Stimulated activated CD4-positive, alpha-beta T cell treated with anti-CD3 and anti-CD28 coated beads, Interleukin-15, amount 100 ng/mL, for 1 hour (primary cell): ENCODE measurements at regions not wholly inside any gene's neighbourhood (a gene's known extent, or its start where the extent isn't known, plus 50 kb on each side); places are given as distances from the start of the nearest gene placed in this dataset.

ENCODE experiments used
- DNase-seq, 2 donors: peaks; one replicate each; pipeline ENCODE4 v3.0.0-alpha.2; 2020; ENCODE audit warnings: low read depth in 1 of 2, low spot score in 1 of 2

DNA sequence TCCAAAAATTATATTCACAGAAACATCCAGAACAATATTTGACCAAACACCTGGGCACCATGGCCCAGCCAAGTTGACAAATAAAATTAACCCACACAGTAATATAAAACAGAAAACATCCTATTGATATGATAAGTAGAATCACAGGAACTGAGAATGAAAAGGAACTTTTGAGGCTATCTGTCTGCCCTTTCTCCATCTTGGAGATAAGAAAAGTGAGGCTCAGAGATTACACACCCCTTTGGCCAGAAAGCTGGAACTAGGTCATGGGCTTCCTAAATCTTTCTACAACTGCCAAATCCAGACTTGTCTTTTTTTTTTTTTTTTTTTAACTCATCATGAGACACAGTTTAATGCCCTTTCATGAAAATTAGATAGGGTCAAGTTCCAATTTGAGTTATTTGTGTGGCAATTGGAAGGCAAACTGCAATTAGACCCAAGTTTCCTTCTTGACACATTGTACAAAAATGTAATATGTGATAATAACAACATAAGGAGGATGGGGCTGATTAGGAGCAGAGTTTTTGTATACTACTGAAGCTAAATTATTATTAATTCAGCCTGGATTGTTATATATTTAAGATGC is 137.2 kb downstream of the RPL22L1 start:
- no peak for DNase-seq

DNA sequence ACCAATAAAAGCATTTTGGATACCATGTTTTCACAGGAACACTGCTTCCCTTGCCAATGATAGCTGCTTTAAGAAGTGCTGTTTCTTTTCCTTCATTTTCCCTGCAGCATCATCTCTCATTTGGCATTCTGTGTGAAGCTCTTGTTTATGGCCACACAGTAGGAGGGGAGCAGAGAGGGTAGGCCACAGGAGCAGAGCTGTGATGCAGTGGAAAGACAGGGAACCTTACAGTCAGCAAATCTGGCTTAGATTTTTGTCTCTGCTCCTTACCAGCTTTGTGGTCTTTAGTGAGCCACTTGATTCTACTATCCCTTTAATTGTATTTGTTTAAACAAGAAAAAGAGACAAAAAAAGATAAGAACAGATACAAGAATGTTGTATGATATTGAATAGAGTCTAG is 138.7 kb downstream of the RPL22L1 start:
- no peak for DNase-seq

- DNase-seq: no peak
These were observed 139.8 kb downstream of the RPL22L1 start for GRCh38 chr3:170730071-170730812.

DNA sequence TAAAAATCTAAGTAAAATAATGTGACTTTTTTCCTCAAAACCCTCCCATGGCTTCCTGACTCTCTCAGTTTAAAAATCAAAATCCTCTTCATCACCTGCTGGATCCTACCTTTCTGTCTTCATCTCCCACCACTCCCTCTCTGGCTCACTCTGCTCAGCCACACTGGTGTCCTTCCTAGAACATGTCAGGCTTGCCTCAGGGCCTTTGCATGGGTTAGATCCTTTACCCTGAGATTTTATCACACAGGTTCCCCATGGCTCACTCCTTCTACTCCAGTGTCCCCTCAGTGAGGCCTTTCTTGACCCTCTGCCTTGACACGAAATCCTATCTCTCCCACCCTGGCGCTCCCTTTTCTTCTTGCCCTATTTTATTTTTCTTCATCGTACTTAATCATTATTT is 141.8 kb downstream of the RPL22L1 start:
- no peak for DNase-seq

GRCh38 chr3:170727754-170728153 is 141.9 kb upstream of the SLC7A14 start:
- DNase-seq: no peak

GRCh38 chr3:170726976-170727661 is 141.2 kb upstream of the SLC7A14 start:
- no peak for DNase-seq

GRCh38 chr3:170725285-170725731 is 139.4 kb upstream of the SLC7A14 start:
- no peak for DNase-seq

DNA sequence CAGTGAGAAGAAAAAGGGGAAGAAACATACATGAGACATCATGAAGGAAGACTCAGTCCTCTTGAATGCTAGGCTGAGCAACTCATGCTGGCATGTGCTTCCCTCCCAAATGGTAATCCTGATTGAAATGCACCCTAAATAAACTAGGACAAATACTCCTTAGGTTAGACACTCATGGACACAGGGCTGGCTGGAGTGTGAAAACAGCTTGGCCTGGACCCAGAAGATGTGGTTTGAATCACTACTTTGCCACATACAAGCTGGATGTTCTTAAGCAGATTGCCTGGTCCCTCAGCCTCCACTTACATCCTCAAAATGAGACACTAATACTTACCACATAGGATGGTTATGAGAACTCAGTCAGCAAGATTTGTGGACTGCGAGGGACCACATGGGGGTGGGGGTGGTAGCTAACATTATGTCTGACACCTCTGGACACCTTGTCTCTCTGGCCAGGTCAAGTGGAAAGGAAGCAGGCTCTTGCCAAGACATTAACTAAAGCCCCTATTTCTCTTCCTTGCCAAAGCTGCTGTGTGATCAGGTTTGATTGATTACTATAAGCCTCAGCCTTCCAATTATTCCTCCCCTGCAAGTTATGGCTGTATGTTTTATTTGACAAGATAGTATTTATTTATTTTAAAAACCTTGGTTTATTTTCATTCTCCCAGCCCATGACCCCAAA is 138.9 kb upstream of the SLC7A14 start:
- no peak for DNase-seq

GRCh38 chr3:170723241-170723640 is 137.4 kb upstream of the SLC7A14 start:
- no peak for DNase-seq

- DNase-seq: no peak
These were observed 135.7 kb upstream of the SLC7A14 start for GRCh38 chr3:170721563-170721962.

GRCh38 chr3:170719300-170719699 is 133.4 kb upstream of the SLC7A14 start:
- DNase-seq: no peak

GRCh38 chr3:170718848-170719247 is 133.0 kb upstream of the SLC7A14 start:
- DNase-seq: no peak

GRCh38 chr3:170717410-170718402 is 131.8 kb upstream of the SLC7A14 start:
- DNase-seq: no peak

DNA sequence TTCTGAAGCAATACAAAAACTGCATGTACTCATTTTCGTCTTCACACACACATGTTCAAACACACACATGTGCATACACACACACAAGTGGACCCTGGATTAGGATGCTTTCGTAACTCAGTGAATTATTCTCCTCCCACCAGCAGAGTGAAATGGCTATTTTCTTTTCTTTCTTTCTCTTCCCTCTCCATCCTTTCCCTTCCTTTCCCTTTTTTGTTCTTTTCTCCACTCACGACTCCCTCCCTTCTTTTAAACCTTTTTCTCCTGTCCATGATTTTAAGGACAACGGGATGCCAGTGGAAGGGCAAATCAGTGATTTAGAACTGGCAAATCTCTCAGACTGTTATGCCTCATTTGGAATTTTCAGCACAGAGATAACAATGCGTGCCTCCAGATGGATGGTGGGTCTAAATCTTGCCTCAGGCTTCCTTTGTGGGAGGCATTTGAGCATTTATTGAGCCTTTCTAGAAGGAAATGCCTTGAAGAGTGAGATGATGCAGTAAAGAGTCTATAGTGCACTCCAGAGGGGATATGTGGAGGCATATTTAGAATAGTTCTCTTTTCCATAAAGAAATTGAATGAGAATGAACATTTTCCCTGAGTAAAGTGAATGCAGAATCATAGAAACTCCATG is 130.4 kb upstream of the SLC7A14 start:
- no peak for DNase-seq

DNA sequence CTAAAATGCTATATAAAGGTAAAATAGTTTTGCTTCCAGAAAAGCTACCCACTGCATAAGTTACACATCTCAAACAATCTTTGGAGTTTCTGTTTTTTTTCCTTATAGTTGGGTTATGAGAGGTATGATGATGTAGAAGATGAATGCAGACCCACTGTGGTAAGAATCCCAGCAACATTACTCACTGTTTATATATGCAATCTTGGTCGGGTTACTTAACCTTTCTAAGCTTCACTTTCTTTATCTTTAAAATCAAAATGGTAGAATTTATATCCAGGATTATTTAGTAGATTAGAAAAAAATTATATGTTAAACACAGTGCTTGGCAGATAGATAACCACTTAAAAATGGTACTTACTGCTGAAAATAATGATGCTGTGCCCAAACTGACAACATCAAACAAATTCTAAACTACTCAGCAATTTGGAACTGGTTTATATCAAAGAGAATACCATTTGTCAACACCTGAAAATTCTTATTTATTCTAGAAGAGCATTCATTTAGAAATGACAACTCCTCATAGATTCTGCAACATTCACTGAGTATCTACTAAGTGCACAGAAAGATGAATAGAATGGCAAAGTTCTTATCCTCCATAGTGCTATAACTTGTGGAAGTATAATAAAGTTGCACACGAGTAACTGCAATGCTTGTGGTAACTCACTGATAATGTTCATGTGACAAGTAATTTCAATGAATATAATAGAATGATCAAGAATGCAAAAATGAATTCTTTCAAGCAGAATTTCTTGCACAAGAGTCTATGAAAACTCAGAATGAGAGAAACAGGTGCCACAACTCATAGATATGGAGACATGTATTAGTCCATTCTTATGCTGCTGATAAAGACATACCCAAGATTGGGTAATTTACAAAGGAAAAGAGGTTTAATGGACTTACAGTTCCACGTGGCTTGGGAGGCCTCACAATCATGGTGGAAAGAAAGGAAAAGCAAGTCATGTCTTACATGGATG is 129.0 kb upstream of the SLC7A14 start:
- no peak for DNase-seq

- no peak for DNase-seq
These were observed 128.2 kb upstream of the SLC7A14 start for GRCh38 chr3:170714122-170714521.

- DNase-seq: no peak
These were observed 127.8 kb upstream of the SLC7A14 start for GRCh38 chr3:170713653-170714052.

- DNase-seq: no peak
These were observed 126.9 kb upstream of the SLC7A14 start for GRCh38 chr3:170712798-170713197.

- no peak for DNase-seq
These were observed 126.5 kb upstream of the SLC7A14 start for GRCh38 chr3:170712336-170712735.
